ENCODE measurements at regions not wholly inside any gene's neighbourhood (a gene's known extent, or its start where the extent isn't known, plus 50 kb on each side); places are given as distances from the start of the nearest gene placed in this dataset.
A peak's percentile ranks its signal among the peaks of the same experiment; 100 is the strongest.

GRCh38 chrX:122777766-122778165, 406.3 kb upstream of the GRIA3 start:
- TF ChIP-seq CTCF (IDR thresholded peaks at IDR 0.05; ENCODE audit: low read length, missing control alignments): no peak
- no peak overlapping the region for H3K4me3 ChIP-seq (replicated peaks; ENCODE audit: low read depth, low read length)
- no peak for DNase-seq (ENCODE audit: low read depth)

- H3K4me3 ChIP-seq (replicated peaks; ENCODE audit: low read depth, low read length): no peak overlapping the region
- no peak for TF ChIP-seq CTCF (IDR thresholded peaks at IDR 0.05; ENCODE audit: low read length, missing control alignments)
- no peak for DNase-seq (ENCODE audit: low read depth)
Measured at GRCh38 chrX:122783918-122784317, 400.2 kb upstream of the GRIA3 start.

GRCh38 chrX:122787231-122787630, 396.8 kb upstream of the GRIA3 start:
- no peak overlapping the region for H3K4me3 ChIP-seq (replicated peaks; ENCODE audit: low read depth, low read length)
- DNase-seq (ENCODE audit: low read depth): peak; percentile 0
- TF ChIP-seq CTCF (IDR thresholded peaks at IDR 0.05; ENCODE audit: low read length, missing control alignments): no peak

- no peak for TF ChIP-seq CTCF (IDR thresholded peaks at IDR 0.05; ENCODE audit: low read length, missing control alignments)
- no peak overlapping the region for H3K4me3 ChIP-seq (replicated peaks; ENCODE audit: low read depth, low read length)
- no peak for DNase-seq (ENCODE audit: low read depth)
Measured at GRCh38 chrX:122788216-122788615, 395.9 kb upstream of the GRIA3 start.

GRCh38 chrX:122790376-122791095, 393.5 kb upstream of the GRIA3 start:
- no peak overlapping the region for H3K4me3 ChIP-seq (replicated peaks; ENCODE audit: low read depth, low read length)
- no peak for DNase-seq (ENCODE audit: low read depth)
- no peak for TF ChIP-seq CTCF (IDR thresholded peaks at IDR 0.05; ENCODE audit: low read length, missing control alignments)

- no peak for TF ChIP-seq CTCF (IDR thresholded peaks at IDR 0.05; ENCODE audit: low read length, missing control alignments)
- no peak for DNase-seq (ENCODE audit: low read depth)
- H3K4me3 ChIP-seq (replicated peaks; ENCODE audit: low read depth, low read length): no peak overlapping the region
Measured at GRCh38 chrX:122813876-122814275, 370.2 kb upstream of the GRIA3 start.

- TF ChIP-seq CTCF (IDR thresholded peaks at IDR 0.05; ENCODE audit: low read length, missing control alignments): no peak
- no peak for DNase-seq (ENCODE audit: low read depth)
- no peak overlapping the region for H3K4me3 ChIP-seq (replicated peaks; ENCODE audit: low read depth, low read length)
Measured at GRCh38 chrX:122816288-122816687, 367.8 kb upstream of the GRIA3 start.

All from fibroblast of pulmonary artery (primary cell).